Vagina (tissue), 2 donors: ENCODE measurements at regions not wholly inside any gene's neighbourhood (a gene's known extent, or its start where the extent isn't known, plus 50 kb on each side); places are given as distances from the start of the nearest gene placed in this dataset.

Experiments used
- DNase-seq, 2 donors: peaks; one replicate each; pipeline ENCODE4 v3.0.0-alpha.2; 2017; ENCODE audit errors: extremely low spot score in 2 of 2
- H3K27ac ChIP-seq: fragments of 200-600 bp; sonication (generic); one replicate; pipeline ENCODE4 v1.5.1; 2019
- H3K27me3 ChIP-seq: fragments of 200-600 bp; sonication (generic); one replicate; pipeline ENCODE4 v1.5.1; 2019
- H3K36me3 ChIP-seq, 2 donors: fragments of 200-600 bp; sonication (generic); one replicate each; pipeline ENCODE4 v1.5.1; 2017 to 2019
- H3K4me1 ChIP-seq: fragments of 200-600 bp; sonication (generic); one replicate; pipeline ENCODE4 v1.5.1; 2019
- H3K4me3 ChIP-seq, 2 donors: fragments of 200-600 bp; sonication (generic); 1 replicate in 1 of 2; 2 replicates in 1 of 2; pipeline ENCODE4 v1.5.1; 2016 to 2019
- H3K9me3 ChIP-seq: fragments of 200-600 bp; sonication (generic); one replicate; pipeline ENCODE4 v1.5.1; 2019
- POLR2A ChIP-seq, 2 donors: fragments of 450-650 bp; IDR thresholded peaks; one replicate each; pipeline ENCODE4 v1.6.1; 2017; ENCODE audit warnings: antibody characterized with exemption in 2 of 2, mild to moderate bottlenecking in 2 of 2, moderate library complexity in 2 of 2
- POLR2AphosphoS5 ChIP-seq, 2 donors: sonication (generic); formaldehyde crosslinking; IDR thresholded peaks; one replicate each; pipeline ENCODE4 v1.9.0; 2017; ENCODE audit warnings: antibody characterized with exemption in 2 of 2, mild to moderate bottlenecking in 2 of 2, low read depth in 1 of 2; ENCODE audit not compliant: insufficient read depth in 1 of 2
- intact Hi-C: fragments of 100-400 bp; cut with DNase I; formaldehyde crosslinking; loops from one replicate; pipeline ENCODE4 v1.15.1; 2023
- TF ChIP-seq, protein P1 (sequence below), 3 experiments: fragments of 450-650 bp in 2 of 3; fragments of 200-600 bp in 1 of 3; sonication (generic) in 1 of 3; IDR thresholded peaks; one replicate each; pipeline ENCODE4 v1.5.1; 2017 to 2019; ENCODE audit warnings: antibody characterized with exemption in 3 of 3, mild to moderate bottlenecking in 2 of 3, moderate library complexity in 2 of 3

DNA sequence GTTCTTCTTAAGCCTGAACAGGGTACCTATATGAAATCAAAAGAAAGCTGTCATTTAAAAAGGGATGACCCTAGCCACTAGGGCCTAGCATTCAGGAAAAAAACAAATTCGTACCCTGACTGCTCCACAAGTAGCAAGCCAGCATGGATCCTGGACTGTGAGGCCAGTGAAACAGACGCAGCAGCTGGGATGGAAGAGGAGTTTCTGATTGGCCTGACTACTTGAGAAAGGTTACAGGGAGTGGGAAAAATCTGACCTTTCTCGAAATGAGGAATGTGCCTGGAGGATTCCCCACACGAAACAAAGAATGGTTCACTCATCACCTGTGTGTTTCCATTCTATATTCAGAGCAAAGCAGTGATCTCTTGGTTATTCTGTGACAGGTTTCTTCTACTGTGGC lies 87.6 kb upstream of the JADE1 start:
- intact Hi-C loops = no loop called here
- Histone ChIP-seq H3K27me3 (no peaks in the 10 kb centered on the region), H3K4me3 (no peak overlapping the region), H3K36me3 (no peaks in the 10 kb centered on the region), H3K27ac (no peak overlapping the region), H3K4me1 (peaks cover 5% of the 10 kb centered on the region), H3K9me3 (no peaks in the 10 kb centered on the region)
- TF ChIP-seq POLR2A (IDR thresholded peaks at IDR 0.05) (no peak), POLR2AphosphoS5 (IDR thresholded peaks at IDR 0.05; ENCODE audit: insufficient read depth in 1 of 2, low read depth in 1 of 2) (no peak)
- TF ChIP-seq, protein P1, sequence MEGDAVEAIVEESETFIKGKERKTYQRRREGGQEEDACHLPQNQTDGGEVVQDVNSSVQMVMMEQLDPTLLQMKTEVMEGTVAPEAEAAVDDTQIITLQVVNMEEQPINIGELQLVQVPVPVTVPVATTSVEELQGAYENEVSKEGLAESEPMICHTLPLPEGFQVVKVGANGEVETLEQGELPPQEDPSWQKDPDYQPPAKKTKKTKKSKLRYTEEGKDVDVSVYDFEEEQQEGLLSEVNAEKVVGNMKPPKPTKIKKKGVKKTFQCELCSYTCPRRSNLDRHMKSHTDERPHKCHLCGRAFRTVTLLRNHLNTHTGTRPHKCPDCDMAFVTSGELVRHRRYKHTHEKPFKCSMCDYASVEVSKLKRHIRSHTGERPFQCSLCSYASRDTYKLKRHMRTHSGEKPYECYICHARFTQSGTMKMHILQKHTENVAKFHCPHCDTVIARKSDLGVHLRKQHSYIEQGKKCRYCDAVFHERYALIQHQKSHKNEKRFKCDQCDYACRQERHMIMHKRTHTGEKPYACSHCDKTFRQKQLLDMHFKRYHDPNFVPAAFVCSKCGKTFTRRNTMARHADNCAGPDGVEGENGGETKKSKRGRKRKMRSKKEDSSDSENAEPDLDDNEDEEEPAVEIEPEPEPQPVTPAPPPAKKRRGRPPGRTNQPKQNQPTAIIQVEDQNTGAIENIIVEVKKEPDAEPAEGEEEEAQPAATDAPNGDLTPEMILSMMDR (IDR thresholded peaks at IDR 0.05) = no peak
- DNase-seq = no peak

DNA sequence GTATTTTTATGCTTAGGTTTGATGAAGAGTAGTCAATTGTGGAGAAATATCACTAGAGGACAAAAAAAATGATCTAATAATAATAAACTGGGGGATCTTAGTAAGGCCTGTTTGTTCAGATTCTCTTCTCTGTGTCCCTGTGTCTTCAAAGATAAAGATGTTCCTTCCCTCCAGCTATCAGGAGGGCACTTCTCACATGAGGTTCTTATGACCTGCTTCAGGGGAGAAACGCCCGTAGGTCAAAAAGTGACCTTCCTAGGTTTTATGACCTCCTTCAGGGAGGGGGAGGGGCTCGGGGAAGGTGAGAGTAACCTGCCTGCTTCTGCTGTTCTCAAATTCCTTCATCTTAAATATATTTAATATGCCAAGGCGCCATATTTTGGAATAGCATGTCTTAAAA lies 89.2 kb upstream of the JADE1 start:
- intact Hi-C loops = no loop called here
- Histone ChIP-seq H3K27ac (no peak overlapping the region), H3K9me3 (no peaks in the 10 kb centered on the region), H3K4me1 (peaks cover 10% of the 10 kb centered on the region), H3K36me3 (no peaks in the 10 kb centered on the region), H3K4me3 (no peak overlapping the region), H3K27me3 (no peaks in the 10 kb centered on the region)
- TF ChIP-seq, protein P1 (IDR thresholded peaks at IDR 0.05) = no peak
- TF ChIP-seq POLR2AphosphoS5 (IDR thresholded peaks at IDR 0.05; ENCODE audit: insufficient read depth in 1 of 2, low read depth in 1 of 2) = no peak
- no peak for TF ChIP-seq POLR2A (IDR thresholded peaks at IDR 0.05)
- DNase-seq = no peak

DNA sequence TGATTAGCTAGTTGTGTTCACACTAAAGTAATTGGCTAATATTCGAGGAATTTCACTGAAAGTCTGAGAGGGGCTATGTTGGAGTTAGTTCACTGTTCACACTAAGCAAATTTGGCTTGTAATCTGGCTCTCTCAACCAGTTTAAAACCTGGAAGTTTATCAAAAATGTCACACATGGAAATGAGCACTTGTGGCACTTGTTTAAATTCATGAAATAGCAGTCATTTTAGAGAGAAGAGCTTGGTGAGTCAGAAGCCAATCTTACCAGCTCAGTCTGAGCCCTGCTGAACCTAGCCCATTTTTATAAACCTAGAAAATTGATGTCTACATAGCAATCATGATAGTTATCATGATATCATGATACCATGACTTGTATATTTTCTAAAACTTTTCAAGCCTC lies 90.7 kb upstream of the JADE1 start:
- DNase-seq = no peak
- Histone ChIP-seq H3K4me3 (no peak overlapping the region), H3K9me3 (no peaks in the 10 kb centered on the region), H3K27me3 (no peaks in the 10 kb centered on the region), H3K4me1 (peaks cover 10% of the 10 kb centered on the region), H3K36me3 (no peaks in the 10 kb centered on the region), H3K27ac (no peak overlapping the region)
- intact Hi-C loops = no loop called here
- TF ChIP-seq POLR2A (IDR thresholded peaks at IDR 0.05) (no peak), POLR2AphosphoS5 (IDR thresholded peaks at IDR 0.05; ENCODE audit: insufficient read depth in 1 of 2, low read depth in 1 of 2) (no peak)
- TF ChIP-seq, protein P1 (IDR thresholded peaks at IDR 0.05) = no peak

DNA sequence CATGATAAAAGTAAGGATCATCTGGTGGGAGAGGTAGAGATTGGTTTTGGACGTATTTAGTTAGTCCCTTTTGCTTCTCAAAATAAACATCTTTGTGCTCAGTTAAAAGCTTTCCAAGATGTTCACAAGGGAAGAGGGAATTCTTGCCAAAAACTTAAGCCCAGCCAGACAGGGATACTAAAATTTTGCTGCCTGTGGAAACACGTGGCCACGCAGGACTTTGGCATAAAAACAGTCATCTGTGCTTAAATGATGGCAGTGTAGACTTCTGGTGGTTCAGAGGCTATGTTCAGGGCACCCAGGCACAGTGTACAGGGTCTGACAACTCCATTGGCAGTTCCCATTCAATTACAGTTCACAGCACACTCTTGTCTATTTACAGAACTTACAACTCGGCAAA lies 93.2 kb upstream of the JADE1 start:
- no peak for TF ChIP-seq POLR2A (IDR thresholded peaks at IDR 0.05)
- TF ChIP-seq POLR2AphosphoS5 (IDR thresholded peaks at IDR 0.05; ENCODE audit: insufficient read depth in 1 of 2, low read depth in 1 of 2) = no peak
- TF ChIP-seq, protein P1 (IDR thresholded peaks at IDR 0.05) = no peak
- peak overlapping the region; percentile 62 for H3K27ac ChIP-seq
- no peak for DNase-seq
- no peaks in the 10 kb centered on the region for H3K9me3 ChIP-seq
- H3K27me3 ChIP-seq = no peaks in the 10 kb centered on the region
- H3K4me3 ChIP-seq = no peak overlapping the region
- intact Hi-C loops = no loop called here
- H3K4me1 ChIP-seq = peaks cover 10% of the 10 kb centered on the region
- H3K36me3 ChIP-seq = no peaks in the 10 kb centered on the region

DNA sequence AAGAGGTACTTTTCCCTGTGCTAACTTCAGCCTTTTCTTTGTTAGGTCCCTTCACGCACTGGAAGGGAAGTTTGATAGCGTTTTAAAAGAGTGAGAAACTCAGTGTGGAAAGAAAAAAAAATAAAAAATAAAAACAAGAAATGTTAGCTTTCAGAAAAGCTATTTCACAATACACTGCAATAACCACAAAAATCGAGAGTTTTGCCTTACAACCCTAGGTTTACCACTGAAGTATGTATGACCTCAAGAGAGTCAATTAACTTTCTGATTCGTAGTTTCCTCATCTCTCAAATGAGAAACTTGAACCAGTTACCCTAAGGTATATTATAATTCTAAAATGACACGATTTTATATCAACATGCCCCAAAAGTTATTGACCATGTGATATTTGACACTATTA lies 93.9 kb upstream of the JADE1 start:
- no peaks in the 10 kb centered on the region for H3K27me3 ChIP-seq
- H3K27ac ChIP-seq = peak overlapping the region; percentile 62
- DNase-seq = no peak
- TF ChIP-seq, protein P1 (IDR thresholded peaks at IDR 0.05) = no peak
- no peak for TF ChIP-seq POLR2AphosphoS5 (IDR thresholded peaks at IDR 0.05; ENCODE audit: insufficient read depth in 1 of 2, low read depth in 1 of 2)
- H3K36me3 ChIP-seq = no peaks in the 10 kb centered on the region
- H3K4me3 ChIP-seq = no peak overlapping the region
- intact Hi-C loops = no loop called here
- H3K4me1 ChIP-seq = peaks cover 10% of the 10 kb centered on the region
- no peaks in the 10 kb centered on the region for H3K9me3 ChIP-seq
